Uterus (tissue), 2 donors: ENCODE measurements at regions not wholly inside any gene's neighbourhood (a gene's known extent, or its start where the extent isn't known, plus 50 kb on each side); places are given as distances from the start of the nearest gene placed in this dataset.

Experiments used
- POLR2A ChIP-seq, 2 donors: fragments of 450-650 bp; IDR thresholded peaks; one replicate each; pipeline ENCODE4 v1.6.1; 2016; ENCODE audit warnings: antibody characterized with exemption in 2 of 2, mild to moderate bottlenecking in 1 of 2, moderate library complexity in 1 of 2
- TF ChIP-seq, protein P1 (sequence below), 4 experiments: fragments of 200-600 bp in 2 of 4; fragments of 450-650 bp in 2 of 4; sonication (generic) in 2 of 4; IDR thresholded peaks; one replicate each; pipeline ENCODE4 v1.5.1; 2016 to 2019; ENCODE audit warnings: antibody characterized with exemption in 4 of 4, mild to moderate bottlenecking in 2 of 4, moderate library complexity in 1 of 4

DNA sequence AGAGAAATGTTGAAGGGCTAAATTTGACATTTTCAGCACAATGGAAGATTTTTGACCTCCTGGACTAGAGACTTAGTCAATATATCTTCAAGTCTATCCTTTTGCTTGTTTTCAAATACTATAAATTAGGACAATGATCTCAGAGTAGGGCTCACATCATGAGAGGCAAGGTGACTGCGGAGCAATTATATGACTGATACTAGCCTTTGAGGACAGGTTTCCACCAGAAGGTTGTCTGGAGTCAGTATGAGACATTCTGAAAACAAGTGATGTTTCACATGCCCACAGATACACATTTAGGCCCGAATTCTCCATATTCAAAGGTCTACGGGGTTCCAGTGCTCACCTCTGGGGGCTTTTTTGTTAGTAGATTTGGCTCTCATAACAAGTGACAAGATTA lies 142.3 kb upstream of the SAMSN1 start:
- TF ChIP-seq, protein P1, sequence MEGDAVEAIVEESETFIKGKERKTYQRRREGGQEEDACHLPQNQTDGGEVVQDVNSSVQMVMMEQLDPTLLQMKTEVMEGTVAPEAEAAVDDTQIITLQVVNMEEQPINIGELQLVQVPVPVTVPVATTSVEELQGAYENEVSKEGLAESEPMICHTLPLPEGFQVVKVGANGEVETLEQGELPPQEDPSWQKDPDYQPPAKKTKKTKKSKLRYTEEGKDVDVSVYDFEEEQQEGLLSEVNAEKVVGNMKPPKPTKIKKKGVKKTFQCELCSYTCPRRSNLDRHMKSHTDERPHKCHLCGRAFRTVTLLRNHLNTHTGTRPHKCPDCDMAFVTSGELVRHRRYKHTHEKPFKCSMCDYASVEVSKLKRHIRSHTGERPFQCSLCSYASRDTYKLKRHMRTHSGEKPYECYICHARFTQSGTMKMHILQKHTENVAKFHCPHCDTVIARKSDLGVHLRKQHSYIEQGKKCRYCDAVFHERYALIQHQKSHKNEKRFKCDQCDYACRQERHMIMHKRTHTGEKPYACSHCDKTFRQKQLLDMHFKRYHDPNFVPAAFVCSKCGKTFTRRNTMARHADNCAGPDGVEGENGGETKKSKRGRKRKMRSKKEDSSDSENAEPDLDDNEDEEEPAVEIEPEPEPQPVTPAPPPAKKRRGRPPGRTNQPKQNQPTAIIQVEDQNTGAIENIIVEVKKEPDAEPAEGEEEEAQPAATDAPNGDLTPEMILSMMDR (IDR thresholded peaks at IDR 0.05): no peak
- TF ChIP-seq POLR2A (IDR thresholded peaks at IDR 0.05): no peak
